ENCODE measurements at regions not wholly inside any gene's neighbourhood (a gene's known extent, or its start where the extent isn't known, plus 50 kb on each side); places are given as distances from the start of the nearest gene placed in this dataset.

DNA sequence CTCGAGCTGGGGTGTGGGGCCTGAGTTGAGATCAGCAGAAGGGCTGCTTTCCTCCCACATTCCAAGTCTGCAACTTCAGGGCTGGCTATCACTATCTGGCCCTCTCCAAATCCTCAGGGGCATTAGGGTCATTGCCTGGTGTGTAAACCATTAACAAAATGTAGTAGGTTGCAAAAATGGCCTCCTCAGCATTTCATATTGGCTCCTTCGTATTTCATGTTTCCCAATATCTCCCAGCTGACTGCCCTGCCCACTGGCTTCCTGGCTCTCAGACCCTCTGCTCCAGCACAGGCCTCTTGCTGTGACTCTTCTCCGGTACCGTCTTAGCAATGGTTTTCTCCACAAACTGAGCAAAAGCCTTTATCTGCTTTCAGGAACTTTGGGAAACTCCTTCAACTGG, 113.8 kb downstream of the GADD45G start:
- Histone ChIP-seq H3K9me3 (no peaks in the 10 kb centered on the region), H3K27me3 (replicated peaks; ENCODE audit: control insufficient read depth, insufficient read depth, low read length) (no peaks in the 10 kb centered on the region), H3K4me3 (ENCODE audit: low read depth, low read length) (no peak overlapping the region), H3K36me3 (ENCODE audit: control insufficient read depth, insufficient read depth, low read length) (no peaks in the 10 kb centered on the region), H3K4me1 (no peaks in the 10 kb centered on the region; the same call in 1 of the 2 replicates)
- ChIA-PET CTCF (no interaction called here), POLR2A (no interaction called here)
- DNase-seq: peak in 1 of 2 experiments; percentile 3
- Mint-ChIP-seq H3K9me3 (ENCODE audit: unreplicated experiment) (no peaks in the 10 kb centered on the region), H3K4me1 (ENCODE audit: low read depth, unreplicated experiment) (no peaks in the 10 kb centered on the region), H3K36me3 (ENCODE audit: insufficient read depth, unreplicated experiment) (no peaks in the 10 kb centered on the region), H3K27ac (ENCODE audit: unreplicated experiment) (no peak overlapping the region), H3K27me3 (ENCODE audit: insufficient read depth, unreplicated experiment) (no peaks in the 10 kb centered on the region), H3K4me3 (ENCODE audit: unreplicated experiment) (no peak overlapping the region)
- TF ChIP-seq, protein P1, sequence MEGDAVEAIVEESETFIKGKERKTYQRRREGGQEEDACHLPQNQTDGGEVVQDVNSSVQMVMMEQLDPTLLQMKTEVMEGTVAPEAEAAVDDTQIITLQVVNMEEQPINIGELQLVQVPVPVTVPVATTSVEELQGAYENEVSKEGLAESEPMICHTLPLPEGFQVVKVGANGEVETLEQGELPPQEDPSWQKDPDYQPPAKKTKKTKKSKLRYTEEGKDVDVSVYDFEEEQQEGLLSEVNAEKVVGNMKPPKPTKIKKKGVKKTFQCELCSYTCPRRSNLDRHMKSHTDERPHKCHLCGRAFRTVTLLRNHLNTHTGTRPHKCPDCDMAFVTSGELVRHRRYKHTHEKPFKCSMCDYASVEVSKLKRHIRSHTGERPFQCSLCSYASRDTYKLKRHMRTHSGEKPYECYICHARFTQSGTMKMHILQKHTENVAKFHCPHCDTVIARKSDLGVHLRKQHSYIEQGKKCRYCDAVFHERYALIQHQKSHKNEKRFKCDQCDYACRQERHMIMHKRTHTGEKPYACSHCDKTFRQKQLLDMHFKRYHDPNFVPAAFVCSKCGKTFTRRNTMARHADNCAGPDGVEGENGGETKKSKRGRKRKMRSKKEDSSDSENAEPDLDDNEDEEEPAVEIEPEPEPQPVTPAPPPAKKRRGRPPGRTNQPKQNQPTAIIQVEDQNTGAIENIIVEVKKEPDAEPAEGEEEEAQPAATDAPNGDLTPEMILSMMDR (IDR thresholded peaks at IDR 0.05; ENCODE audit: insufficient read depth in 1 of 2, low read depth in 1 of 2, low read length in 1 of 2, severe bottlenecking in 1 of 2, unreplicated experiment in 1 of 2): no peak
- no TSS peak for BruUV-seq (replicated peaks)
- intact Hi-C loops (cut with micrococcal nuclease; ENCODE audit: unreplicated experiment): no loop called here

DNA sequence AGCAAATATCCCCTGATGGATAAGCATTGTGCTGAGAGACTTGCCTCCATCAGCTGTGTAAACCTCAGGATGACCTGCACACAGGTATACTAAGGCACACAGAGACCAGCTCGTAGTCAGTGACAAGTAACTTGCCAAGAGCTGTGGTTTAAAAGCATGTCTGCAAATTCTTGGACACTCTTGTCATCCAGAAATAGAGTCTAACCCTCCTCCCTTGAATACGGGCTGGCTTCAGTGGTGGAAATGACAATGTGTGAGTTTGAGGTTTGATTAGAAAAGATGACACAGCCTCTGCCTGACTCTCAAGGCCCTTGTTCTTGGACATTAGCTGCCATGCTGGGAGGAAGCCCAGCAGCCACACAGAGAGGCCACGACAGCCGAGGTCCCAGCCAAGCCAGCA, 114.4 kb downstream of the GADD45G start:
- CTCF ChIA-PET: no interaction called here
- Mint-ChIP-seq H3K36me3 (ENCODE audit: insufficient read depth, unreplicated experiment) (no peaks in the 10 kb centered on the region), H3K9me3 (ENCODE audit: unreplicated experiment) (no peaks in the 10 kb centered on the region), H3K4me3 (ENCODE audit: unreplicated experiment) (no peak overlapping the region), H3K4me1 (ENCODE audit: low read depth, unreplicated experiment) (no peaks in the 10 kb centered on the region), H3K27ac (ENCODE audit: unreplicated experiment) (no peak overlapping the region), H3K27me3 (ENCODE audit: insufficient read depth, unreplicated experiment) (no peaks in the 10 kb centered on the region)
- BruUV-seq (replicated peaks): no TSS peak
- POLR2A ChIA-PET: no interaction called here
- no peak overlapping the region for H3K4me3 ChIP-seq (ENCODE audit: low read depth, low read length)
- H3K9me3 ChIP-seq: no peaks in the 10 kb centered on the region
- no peaks in the 10 kb centered on the region for H3K36me3 ChIP-seq (ENCODE audit: control insufficient read depth, insufficient read depth, low read length)
- intact Hi-C loops (cut with micrococcal nuclease; ENCODE audit: unreplicated experiment): no loop called here
- no peaks in the 10 kb centered on the region for H3K27me3 ChIP-seq (replicated peaks; ENCODE audit: control insufficient read depth, insufficient read depth, low read length)
- no peak for DNase-seq
- TF ChIP-seq, protein P1 (IDR thresholded peaks at IDR 0.05; ENCODE audit: insufficient read depth in 1 of 2, low read depth in 1 of 2, low read length in 1 of 2, severe bottlenecking in 1 of 2, unreplicated experiment in 1 of 2): no peak
- H3K4me1 ChIP-seq: no peaks in the 10 kb centered on the region; the same call in 1 of the 2 replicates

DNA sequence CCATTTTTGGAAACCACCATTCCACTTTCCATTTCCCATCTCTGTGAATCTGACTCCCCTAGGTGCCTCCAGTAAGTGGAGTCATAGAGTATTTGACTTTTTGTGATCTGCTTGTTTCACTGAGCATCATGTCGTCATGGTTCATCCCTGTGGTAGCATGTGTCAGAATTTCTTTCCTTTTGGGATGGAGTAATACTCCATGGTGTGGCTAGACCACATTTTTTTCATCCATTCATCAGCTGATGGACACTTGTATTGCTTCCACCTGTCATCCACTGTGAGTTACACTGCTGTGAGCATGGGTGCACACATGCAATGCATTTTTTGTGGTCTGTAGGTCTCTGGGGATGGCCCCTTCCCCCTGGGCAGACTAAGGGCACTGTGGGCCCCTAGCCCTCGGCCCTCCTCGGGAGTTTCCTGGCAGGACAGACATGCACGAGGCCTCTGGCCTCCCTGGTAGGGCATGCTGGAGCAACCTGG, 115.9 kb downstream of the GADD45G start:
- Histone ChIP-seq H3K36me3 (ENCODE audit: control insufficient read depth, insufficient read depth, low read length) (no peaks in the 10 kb centered on the region), H3K27me3 (replicated peaks; ENCODE audit: control insufficient read depth, insufficient read depth, low read length) (no peaks in the 10 kb centered on the region), H3K4me3 (ENCODE audit: low read depth, low read length) (no peak overlapping the region), H3K4me1 (no peaks in the 10 kb centered on the region; the same call in 1 of the 2 replicates), H3K9me3 (no peaks in the 10 kb centered on the region)
- H3K4me3 Mint-ChIP-seq (ENCODE audit: unreplicated experiment): no peak overlapping the region
- no peaks in the 10 kb centered on the region for H3K36me3 Mint-ChIP-seq (ENCODE audit: insufficient read depth, unreplicated experiment)
- no peak overlapping the region for H3K27ac Mint-ChIP-seq (ENCODE audit: unreplicated experiment)
- H3K27me3 Mint-ChIP-seq (ENCODE audit: insufficient read depth, unreplicated experiment): no peaks in the 10 kb centered on the region
- intact Hi-C loops (cut with micrococcal nuclease; ENCODE audit: unreplicated experiment): loop anchor here (1.0 kb wide), 1 partner anchor 72 kb away; no protein-coding TSS in a partner anchor
- TF ChIP-seq, protein P1 (IDR thresholded peaks at IDR 0.05; ENCODE audit: insufficient read depth in 1 of 2, low read depth in 1 of 2, low read length in 1 of 2, severe bottlenecking in 1 of 2, unreplicated experiment in 1 of 2): no peak
- no peaks in the 10 kb centered on the region for H3K4me1 Mint-ChIP-seq (ENCODE audit: low read depth, unreplicated experiment)
- POLR2A ChIA-PET: no interaction called here
- CTCF ChIA-PET: no interaction called here
- no peak for DNase-seq
- no TSS peak for BruUV-seq (replicated peaks)
- no peaks in the 10 kb centered on the region for H3K9me3 Mint-ChIP-seq (ENCODE audit: unreplicated experiment)

Measured in Caco-2 (cell line).